GM12801 (cell line): ENCODE measurements at regions not wholly inside any gene's neighbourhood (a gene's known extent, or its start where the extent isn't known, plus 50 kb on each side); places are given as distances from the start of the nearest gene placed in this dataset.

Experiments
- TF ChIP-seq, protein P1 (sequence below): IDR thresholded peaks from one replicate; pipeline ENCODE4 v1.5.1; 2011; ENCODE audit warnings: control low read depth; ENCODE audit not compliant: insufficient read length; ENCODE audit errors: extremely low read depth

DNA sequence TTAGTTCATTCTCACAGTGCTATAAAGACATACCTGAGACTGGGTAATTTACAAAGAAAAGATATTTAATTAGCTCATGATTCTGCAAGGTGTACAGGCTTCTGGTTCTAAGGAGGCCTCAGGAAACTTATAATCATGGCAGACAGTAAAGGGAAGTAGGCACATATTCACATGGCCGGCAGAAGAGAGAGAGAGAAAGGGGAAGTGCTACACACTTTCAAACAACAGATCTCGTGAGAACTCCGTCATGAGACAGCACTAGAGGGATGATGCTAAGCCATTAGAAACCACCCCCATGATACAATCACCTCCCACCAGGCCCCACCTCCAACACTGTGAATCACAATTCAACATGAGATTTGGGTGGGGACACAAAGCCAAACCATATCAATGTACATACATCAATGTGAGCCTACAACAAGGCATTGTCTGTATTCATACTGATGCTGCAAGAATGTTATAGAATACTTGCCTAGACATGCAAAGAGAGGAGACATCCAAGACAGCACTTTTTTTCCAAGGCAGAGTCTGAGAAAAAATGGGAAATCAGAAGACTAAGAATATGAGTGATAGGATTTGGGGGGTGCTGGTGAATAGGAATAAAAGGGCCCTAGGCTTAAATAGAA, 114.8 kb upstream of the XYLT1 start:
- TF ChIP-seq, protein P1, sequence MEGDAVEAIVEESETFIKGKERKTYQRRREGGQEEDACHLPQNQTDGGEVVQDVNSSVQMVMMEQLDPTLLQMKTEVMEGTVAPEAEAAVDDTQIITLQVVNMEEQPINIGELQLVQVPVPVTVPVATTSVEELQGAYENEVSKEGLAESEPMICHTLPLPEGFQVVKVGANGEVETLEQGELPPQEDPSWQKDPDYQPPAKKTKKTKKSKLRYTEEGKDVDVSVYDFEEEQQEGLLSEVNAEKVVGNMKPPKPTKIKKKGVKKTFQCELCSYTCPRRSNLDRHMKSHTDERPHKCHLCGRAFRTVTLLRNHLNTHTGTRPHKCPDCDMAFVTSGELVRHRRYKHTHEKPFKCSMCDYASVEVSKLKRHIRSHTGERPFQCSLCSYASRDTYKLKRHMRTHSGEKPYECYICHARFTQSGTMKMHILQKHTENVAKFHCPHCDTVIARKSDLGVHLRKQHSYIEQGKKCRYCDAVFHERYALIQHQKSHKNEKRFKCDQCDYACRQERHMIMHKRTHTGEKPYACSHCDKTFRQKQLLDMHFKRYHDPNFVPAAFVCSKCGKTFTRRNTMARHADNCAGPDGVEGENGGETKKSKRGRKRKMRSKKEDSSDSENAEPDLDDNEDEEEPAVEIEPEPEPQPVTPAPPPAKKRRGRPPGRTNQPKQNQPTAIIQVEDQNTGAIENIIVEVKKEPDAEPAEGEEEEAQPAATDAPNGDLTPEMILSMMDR = no peak

DNA sequence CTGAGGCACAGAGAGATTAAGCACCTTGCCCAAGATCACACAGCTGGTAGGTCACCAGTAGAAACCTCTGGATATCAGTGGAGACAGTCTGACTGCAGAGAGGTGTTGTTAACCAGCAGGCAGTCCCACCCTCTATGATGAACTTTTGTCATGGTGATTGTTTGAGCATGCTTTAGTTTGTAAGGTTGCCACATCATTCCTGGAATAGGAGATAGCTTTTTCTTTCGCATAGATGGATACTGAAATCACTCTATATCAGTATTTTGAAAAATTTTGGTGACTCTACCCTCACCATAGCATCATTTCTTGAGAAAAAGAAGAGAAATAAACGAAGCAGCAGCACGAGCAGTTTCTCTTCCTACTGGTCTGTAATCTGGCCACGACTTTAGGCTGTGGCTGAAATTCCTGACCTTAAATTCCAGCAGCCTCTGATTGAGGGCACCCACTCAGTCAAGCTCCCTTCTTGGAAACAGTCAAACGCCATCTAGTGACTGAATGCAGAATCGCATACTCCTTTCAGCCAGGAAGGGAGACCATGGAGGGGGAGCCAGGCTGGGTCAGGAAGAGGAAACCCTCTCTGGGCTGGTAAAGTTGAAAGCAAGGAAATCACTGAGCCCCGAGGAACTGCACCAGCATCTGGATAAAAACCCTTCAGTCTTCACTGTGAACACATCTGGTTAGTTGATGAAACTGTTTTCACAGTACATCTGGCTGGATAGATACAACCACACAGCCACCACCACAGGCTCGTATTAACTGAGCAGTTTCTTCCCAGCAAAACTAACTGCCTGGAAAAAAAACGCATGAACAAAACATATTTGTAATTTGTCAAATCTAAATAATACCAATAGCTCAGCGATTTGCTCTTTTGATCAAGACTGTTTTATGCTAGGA, 108.5 kb upstream of the XYLT1 start:
- TF ChIP-seq, protein P1 = peak; percentile 49

DNA sequence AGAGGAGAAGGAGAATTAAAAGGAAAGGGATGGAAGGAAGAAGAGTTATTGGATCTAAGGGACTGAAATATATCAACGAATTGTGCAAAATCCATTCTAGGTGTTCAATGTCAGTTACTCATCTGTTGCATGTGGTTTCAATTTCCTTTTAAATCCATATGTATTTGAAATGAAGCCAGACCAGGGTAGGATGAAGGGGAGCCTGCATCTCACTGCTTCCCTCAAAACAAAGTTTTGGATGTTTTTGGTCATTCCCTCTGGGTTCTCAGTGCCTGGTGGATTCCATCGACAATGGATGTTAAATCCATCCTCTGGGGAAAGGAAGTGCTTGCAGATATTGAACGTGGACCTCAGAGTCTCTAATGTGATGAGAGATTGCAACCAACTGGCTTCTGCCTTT, 103.5 kb upstream of the XYLT1 start:
- TF ChIP-seq, protein P1 = no peak

DNA sequence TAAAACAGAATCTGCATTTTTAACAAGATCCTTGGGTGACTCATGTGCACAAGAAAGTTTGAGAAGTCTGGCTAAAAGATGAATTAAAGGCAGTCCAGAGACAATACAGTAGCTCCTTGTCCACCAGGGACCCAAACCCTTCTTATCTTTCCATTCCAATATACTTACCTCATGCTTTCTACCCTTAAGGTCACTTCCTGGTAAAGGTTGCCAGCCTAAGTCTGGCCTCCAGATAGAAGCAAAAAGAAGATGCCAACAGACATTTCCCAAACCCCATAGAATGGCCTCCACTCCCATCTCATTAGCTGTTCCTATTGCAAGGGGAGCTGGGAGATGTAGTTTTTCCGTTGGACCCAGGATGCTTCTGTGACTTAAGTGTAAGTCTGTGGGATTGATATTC, 101.4 kb upstream of the XYLT1 start:
- TF ChIP-seq, protein P1 = no peak

DNA sequence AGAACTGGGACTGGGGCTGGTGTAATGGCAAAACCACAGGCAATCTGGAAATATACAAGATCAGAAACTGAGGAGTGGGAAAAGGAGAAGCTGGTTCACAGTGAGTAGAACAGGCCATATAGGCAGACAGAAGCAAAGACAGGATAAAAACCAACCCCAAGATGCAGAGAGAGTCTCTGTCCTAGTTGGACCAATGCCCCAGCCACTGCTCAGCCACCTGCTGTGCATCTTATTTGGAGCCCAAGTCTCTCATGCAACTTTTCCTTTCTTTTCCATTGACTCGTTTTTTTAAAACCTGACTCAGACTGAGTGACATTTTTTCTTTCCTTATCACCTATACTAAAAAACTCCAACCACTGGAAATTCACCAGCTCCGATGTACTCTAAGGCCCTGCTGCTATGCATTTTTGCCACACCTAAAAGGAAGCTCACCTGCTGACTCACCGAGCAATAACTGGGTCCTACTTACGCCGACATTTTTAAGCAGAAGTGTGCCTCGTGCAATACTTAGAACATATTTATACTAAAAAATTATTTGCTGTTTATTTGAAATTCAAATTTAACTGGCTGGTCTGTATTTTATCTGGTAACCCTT, 100.8 kb upstream of the XYLT1 start:
- TF ChIP-seq, protein P1 = no peak

DNA sequence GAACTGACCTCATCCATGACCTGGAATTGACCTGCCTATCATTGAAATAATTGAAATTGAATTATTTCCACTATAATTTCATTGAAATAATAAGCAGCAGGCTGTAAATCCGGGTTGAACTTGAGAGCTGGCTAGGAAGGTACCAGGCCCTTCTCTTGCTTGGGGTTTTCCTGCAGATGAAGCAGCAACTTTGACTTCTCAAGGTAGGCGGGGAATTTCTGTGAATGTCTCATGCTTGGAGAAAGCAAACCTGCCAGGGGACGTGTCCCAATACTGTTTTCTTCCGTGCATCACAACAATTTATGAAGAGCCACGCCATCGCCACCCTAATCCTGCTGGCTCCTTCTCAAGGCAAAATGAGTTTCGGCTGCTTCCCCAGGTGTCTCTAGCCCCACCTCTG, 97.5 kb upstream of the XYLT1 start:
- TF ChIP-seq, protein P1 = no peak

DNA sequence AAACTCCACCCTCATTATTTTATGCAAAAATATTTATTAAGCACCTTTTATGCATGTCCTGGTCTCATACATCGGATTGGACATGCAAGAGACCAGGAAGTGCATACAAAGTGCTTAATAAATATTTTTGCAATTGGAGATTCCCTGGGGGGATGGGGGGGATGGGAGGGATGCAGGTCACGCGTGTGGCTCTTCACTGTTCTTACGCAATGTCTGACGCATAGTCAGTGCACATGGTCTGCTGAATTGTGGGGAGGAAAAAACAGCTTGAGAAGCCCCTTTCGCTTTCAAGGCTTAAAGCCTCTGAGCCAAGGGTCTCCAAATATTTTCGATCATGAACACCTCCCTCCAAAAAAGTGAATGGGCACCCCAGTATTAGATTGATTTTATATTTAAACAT, 96.7 kb upstream of the XYLT1 start:
- TF ChIP-seq, protein P1 = no peak
